H9 (cell line): ENCODE measurements at regions not wholly inside any gene's neighbourhood (a gene's known extent, or its start where the extent isn't known, plus 50 kb on each side); places are given as distances from the start of the nearest gene placed in this dataset.

Source experiments
- DNase-seq: peaks from one replicate; pipeline ENCODE4 v3.0.0-alpha.2; 2017
- H2AFZ ChIP-seq: one replicate; pipeline ENCODE4 v1.6.1; 2013; ENCODE audit warnings: mild to moderate bottlenecking, low read length, control low read depth, moderate library complexity
- H2AK5ac ChIP-seq: 2 replicates; pipeline ENCODE4 v1.6.1; 2013; ENCODE audit warnings: low read length, control low read depth, mixed read lengths; ENCODE audit not compliant: insufficient read length
- H2BK120ac ChIP-seq: one replicate; pipeline ENCODE4 v1.6.1; 2013; ENCODE audit warnings: low read depth, mild to moderate bottlenecking, low read length, control low read depth, inconsistent platforms; ENCODE audit not compliant: poor library complexity, severe bottlenecking
- H2BK12ac ChIP-seq: 2 replicates; pipeline ENCODE4 v1.6.1; 2013; ENCODE audit warnings: low read length, control low read depth, mixed read lengths, low read depth; ENCODE audit not compliant: insufficient read length
- H2BK15ac ChIP-seq: 2 replicates; pipeline ENCODE4 v1.6.1; 2013; ENCODE audit warnings: low read depth, low read length, control low read depth
- H2BK20ac ChIP-seq: one replicate; pipeline ENCODE4 v1.6.1; 2013; ENCODE audit warnings: low read depth, mild to moderate bottlenecking, low read length, control low read depth, inconsistent platforms; ENCODE audit not compliant: poor library complexity, severe bottlenecking
- H2BK5ac ChIP-seq: 2 replicates; pipeline ENCODE4 v1.6.1; 2013; ENCODE audit warnings: low read length, control low read depth, mixed read lengths; ENCODE audit not compliant: insufficient read length
- H3K14ac ChIP-seq: 2 replicates; pipeline ENCODE4 v1.6.1; 2013; ENCODE audit warnings: low read length, control low read depth; ENCODE audit not compliant: insufficient read depth
- H3K18ac ChIP-seq: 2 replicates; pipeline ENCODE4 v1.6.1; 2013; ENCODE audit warnings: low read depth, mild to moderate bottlenecking, mixed read lengths, low read length, control low read depth; ENCODE audit not compliant: insufficient read length
- H3K23ac ChIP-seq: 2 replicates; pipeline ENCODE4 v1.6.1; 2013; ENCODE audit warnings: low read length, control low read depth, mixed read lengths, low read depth; ENCODE audit not compliant: insufficient read length
- H3K23me2 ChIP-seq: 2 replicates; pipeline ENCODE4 v1.6.1; 2013; ENCODE audit warnings: low read depth, mild to moderate bottlenecking, mixed read lengths, low read length, control low read depth; ENCODE audit not compliant: insufficient read length, poor library complexity, severe bottlenecking
- H3K27ac ChIP-seq: 2 replicates; pipeline ENCODE4 v1.5.1; 2013; ENCODE audit warnings: low read length, control low read depth, mixed read lengths, low read depth; ENCODE audit not compliant: insufficient read length
- H3K27me3 ChIP-seq: 2 replicates; pipeline ENCODE4 v1.6.1; 2013; ENCODE audit warnings: low read length, control low read depth, inconsistent platforms; ENCODE audit not compliant: insufficient read depth
- H3K4ac ChIP-seq: 2 replicates; pipeline ENCODE4 v1.6.1; 2013; ENCODE audit warnings: low read depth, mild to moderate bottlenecking, control low read depth, inconsistent platforms, low read length, moderate library complexity
- H3K4me1 ChIP-seq: 2 replicates; pipeline ENCODE4 v1.6.1; 2013; ENCODE audit warnings: low read length, control low read depth, inconsistent platforms; ENCODE audit not compliant: insufficient read depth
- H3K4me2 ChIP-seq: 2 replicates; pipeline ENCODE4 v1.6.1; 2013; ENCODE audit warnings: low read length, control low read depth, mixed read lengths; ENCODE audit not compliant: insufficient read length, insufficient read depth
- H3K56ac ChIP-seq: 2 replicates; pipeline ENCODE4 v1.6.1; 2013; ENCODE audit warnings: low read depth, mild to moderate bottlenecking, mixed read lengths, low read length, control low read depth; ENCODE audit not compliant: insufficient read length
- H3K79me1 ChIP-seq: 2 replicates; pipeline ENCODE4 v1.6.1; 2013; ENCODE audit warnings: low read depth, mild to moderate bottlenecking, moderate library complexity, low read length, control low read depth, inconsistent platforms; ENCODE audit not compliant: insufficient read depth, poor library complexity, severe bottlenecking
- H3K79me2 ChIP-seq: 2 replicates; pipeline ENCODE4 v1.6.1; 2013; ENCODE audit warnings: low read length, control low read depth, inconsistent platforms; ENCODE audit not compliant: insufficient read depth
- H3K9ac ChIP-seq: 2 replicates; pipeline ENCODE4 v1.6.1; 2013; ENCODE audit warnings: low read length, control low read depth, mixed read lengths; ENCODE audit not compliant: insufficient read length; ENCODE audit errors: extremely low read depth
- H3K9me3 ChIP-seq: one replicate; pipeline ENCODE4 v1.6.1; 2013; ENCODE audit warnings: low read depth, low read length, inconsistent platforms; ENCODE audit not compliant: control insufficient read depth
- H3T11ph ChIP-seq: one replicate; pipeline ENCODE4 v1.6.1; 2013; ENCODE audit warnings: mild to moderate bottlenecking, low read length, control low read depth, inconsistent platforms
- H4K20me1 ChIP-seq: one replicate; pipeline ENCODE4 v1.6.1; 2013; ENCODE audit not compliant: control insufficient read depth, insufficient read length, insufficient read depth
- H4K5ac ChIP-seq: 2 replicates; pipeline ENCODE4 v1.6.1; 2013; ENCODE audit warnings: low read depth, mild to moderate bottlenecking, mixed read lengths, low read length, control low read depth; ENCODE audit not compliant: insufficient read length
- H4K8ac ChIP-seq: replicated peaks from 2 replicates; pipeline ENCODE4 v1.6.1; 2013; ENCODE audit warnings: low read length, control low read depth, mixed read lengths, low read depth; ENCODE audit not compliant: insufficient read length
- H4K91ac ChIP-seq: 2 replicates; pipeline ENCODE4 v1.6.1; 2013; ENCODE audit warnings: low read depth, mild to moderate bottlenecking, moderate library complexity, mixed read lengths, low read length, control low read depth; ENCODE audit not compliant: insufficient read length
- H3K27ac Mint-ChIP-seq, 3 experiments: 2 replicates in 2 of 3; 3 replicates in 1 of 3; pipeline ENCODE4 v1.8.0; 2020 to 2021; ENCODE audit warnings: mixed read lengths in 3 of 3, mild to moderate bottlenecking in 1 of 3, moderate library complexity in 1 of 3
- H3K27me3 Mint-ChIP-seq: 2 replicates; pipeline ENCODE4 v1.8.0; 2021; ENCODE audit warnings: low read depth, mild to moderate bottlenecking, moderate library complexity, mixed read lengths
- H3K36me3 Mint-ChIP-seq, 3 experiments: 2 replicates in 2 of 3; 3 replicates in 1 of 3; pipeline ENCODE4 v1.8.0; 2020 to 2021; ENCODE audit warnings: low read depth in 3 of 3, mixed read lengths in 3 of 3; ENCODE audit not compliant: insufficient read depth in 1 of 3
- H3K4me1 Mint-ChIP-seq, 2 experiments: 2 replicates each; pipeline ENCODE4 v1.8.0; 2020; ENCODE audit warnings: mixed read lengths in 2 of 2
- H3K4me3 Mint-ChIP-seq, 2 experiments: 2 replicates in 1 of 2; 3 replicates in 1 of 2; pipeline ENCODE4 v1.8.0; 2020 to 2021; ENCODE audit warnings: mild to moderate bottlenecking in 2 of 2, mixed read lengths in 2 of 2, moderate library complexity in 1 of 2
- H3K9me3 Mint-ChIP-seq, 2 experiments: 2 replicates in 1 of 2; 3 replicates in 1 of 2; pipeline ENCODE4 v1.8.0; 2020; ENCODE audit warnings: mild to moderate bottlenecking in 2 of 2, mixed read lengths in 2 of 2, moderate library complexity in 1 of 2
- CTCF ChIP-seq: fragments of 200-600 bp; sonication (generic); conservative IDR thresholded peaks from 3 replicates; pipeline ENCODE4 v1.8.0; 2021; ENCODE audit warnings: antibody characterized with exemption, mild to moderate bottlenecking
- WGBS: extraction: QIAGEN DNeasy Blood & Tissue Kit; methylation state at CpG from one replicate; pipeline ENCODE4 v1.1.7; 2013; ENCODE audit warnings: missing lambda C conversion rate, low lambda C conversion rate, mixed read lengths; ENCODE audit not compliant: insufficient read length; ENCODE audit errors: extremely low coverage; 5-methylcytosine and 5-hydroxymethylcytosine counted together

DNA sequence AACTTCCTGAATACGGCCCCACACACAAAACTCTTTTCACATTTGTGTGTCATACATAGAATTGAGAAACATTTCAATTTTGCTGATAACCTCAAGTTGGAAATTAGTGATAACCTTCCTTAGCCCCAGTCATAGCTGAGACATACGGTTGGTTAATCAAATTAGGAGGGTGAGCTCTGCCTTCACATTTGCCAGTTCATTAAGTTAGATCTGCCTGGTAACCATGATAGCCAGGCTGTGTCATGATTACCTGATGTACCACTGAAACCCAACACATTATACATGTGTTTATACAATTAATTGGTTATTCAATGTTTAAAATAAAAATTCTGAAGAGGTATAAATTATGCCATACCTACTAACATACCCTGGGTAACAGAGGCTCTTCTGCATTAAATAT is 60.8 kb upstream of the RAB11FIP2 start:
- no peak for TF ChIP-seq CTCF
- Histone ChIP-seq H3K9ac (no peak overlapping the region), H2AFZ (no peak overlapping the region), H3K4me2 (no peak overlapping the region), H2BK20ac (no peak overlapping the region), H3K9me3 (no peaks in the 10 kb centered on the region), H3K27me3 (no peaks in the 10 kb centered on the region), H2BK120ac (no peak overlapping the region), H2BK12ac (no peak overlapping the region), H3K27ac (no peak overlapping the region), H4K5ac (no peak overlapping the region), H3T11ph (no peak overlapping the region), H3K14ac (no peak overlapping the region), H3K18ac (no peak overlapping the region), H2AK5ac (no peak overlapping the region), H3K4ac (no peak overlapping the region), H4K91ac (no peak overlapping the region), H2BK15ac (no peak overlapping the region), H2BK5ac (no peak overlapping the region), H3K4me1 (no peaks in the 10 kb centered on the region), H4K20me1 (no peaks in the 10 kb centered on the region), H3K79me1 (no peaks in the 10 kb centered on the region), H3K23me2 (no peaks in the 10 kb centered on the region), H3K79me2 (no peaks in the 10 kb centered on the region), H4K8ac (no peak overlapping the region), H3K23ac (no peak overlapping the region), H3K56ac (no peak overlapping the region)
- Mint-ChIP-seq H3K4me1 (peaks cover 4% of the 10 kb centered on the region in 2 experiments; a peak in 2 of 4 replicates), H3K9me3 (peaks cover 6% of the 10 kb centered on the region in 2 experiments; a peak in 4 of 5 replicates), H3K4me3 (no peak overlapping the region), H3K27me3 (no peaks in the 10 kb centered on the region; the same call in 1 of the 2 replicates), H3K27ac (no peak overlapping the region), H3K36me3 (peaks cover 0 to 7% (median 4%) of the 10 kb centered on the region in 3 experiments; a peak in 2 of 7 replicates)
- DNase-seq: no peak
- WGBS: no CpG with 5 or more reads among the region's 2 CpGs
